WERI-Rb-1 (cell line): ENCODE measurements at regions not wholly inside any gene's neighbourhood (a gene's known extent, or its start where the extent isn't known, plus 50 kb on each side); places are given as distances from the start of the nearest gene placed in this dataset.

Source experiments
- DNase-seq: peaks from one replicate; pipeline ENCODE4 v3.0.0-alpha.2; 2020
- H3K27ac ChIP-seq: fragments of 250-450 bp; sonication (Bioruptor Pico); 2 replicates; pipeline ENCODE4 v1.5.1; 2020; ENCODE audit warnings: mild to moderate bottlenecking, moderate library complexity
- H3K27me3 ChIP-seq: fragments of 250-450 bp; sonication (Bioruptor Pico); 2 replicates; pipeline ENCODE4 v1.5.1; 2021; ENCODE audit warnings: mild to moderate bottlenecking, low read depth, moderate library complexity; ENCODE audit not compliant: insufficient read depth, severe bottlenecking
- H3K36me3 ChIP-seq: fragments of 250-450 bp; sonication (Bioruptor Pico); 2 replicates; pipeline ENCODE4 v1.5.1; 2020; ENCODE audit warnings: mild to moderate bottlenecking, moderate library complexity
- H3K4me3 ChIP-seq: 2 replicates; pipeline ENCODE4 v1.5.1; 2011; ENCODE audit warnings: low read depth, mild to moderate bottlenecking, control low read depth, low read length
- H3K9me3 ChIP-seq: fragments of 250-450 bp; sonication (Bioruptor Pico); 2 replicates; pipeline ENCODE4 v1.5.1; 2021; ENCODE audit warnings: mild to moderate bottlenecking, moderate library complexity; ENCODE audit not compliant: severe bottlenecking
- CTCF ChIP-seq: IDR thresholded peaks from 2 replicates; pipeline ENCODE4 v1.5.1; 2011; ENCODE audit warnings: low read depth, mild to moderate bottlenecking, control low read depth, inconsistent platforms, low read length

GRCh38 chr18:70491734-70492348 is 203.0 kb downstream of the SOCS6 start:
- no peaks in the 10 kb centered on the region for H3K36me3 ChIP-seq
- no peak overlapping the region for H3K4me3 ChIP-seq
- no peak overlapping the region for H3K27ac ChIP-seq
- peak; percentile 49 for DNase-seq
- peak; percentile 69 for TF ChIP-seq CTCF
- no peaks in the 10 kb centered on the region for H3K9me3 ChIP-seq
- no peaks in the 10 kb centered on the region for H3K27me3 ChIP-seq

GRCh38 chr18:70489986-70490933 is 201.4 kb downstream of the SOCS6 start:
- TF ChIP-seq CTCF = peak; percentile 43; the same call in 1 of the 2 replicates
- H3K27me3 ChIP-seq = no peaks in the 10 kb centered on the region
- H3K27ac ChIP-seq = no peak overlapping the region
- peak; percentile 24 for DNase-seq
- H3K4me3 ChIP-seq = no peak overlapping the region
- no peaks in the 10 kb centered on the region for H3K36me3 ChIP-seq
- H3K9me3 ChIP-seq = no peaks in the 10 kb centered on the region

GRCh38 chr18:70489571-70489970 is 200.7 kb downstream of the SOCS6 start:
- DNase-seq = no peak
- Histone ChIP-seq H3K27ac (no peak overlapping the region), H3K4me3 (no peak overlapping the region)

GRCh38 chr18:70469916-70470315 is 181.1 kb downstream of the SOCS6 start:
- peak; percentile 18 for DNase-seq
- Histone ChIP-seq H3K4me3 (no peak overlapping the region), H3K27ac (no peak overlapping the region; the same call in 1 of the 2 replicates)

More at GRCh38 chr18:70489571-70489970, 200.7 kb downstream of the SOCS6 start:
- no peaks in the 10 kb centered on the region for H3K36me3 ChIP-seq
- no peaks in the 10 kb centered on the region for H3K9me3 ChIP-seq
- no peaks in the 10 kb centered on the region for H3K27me3 ChIP-seq
- no peak for TF ChIP-seq CTCF

GRCh38 chr18:70468861-70469547 is 180.2 kb downstream of the SOCS6 start:
- Histone ChIP-seq H3K27me3 (no peaks in the 10 kb centered on the region), H3K9me3 (no peaks in the 10 kb centered on the region), H3K27ac (no peak overlapping the region), H3K36me3 (no peaks in the 10 kb centered on the region), H3K4me3 (no peak overlapping the region)
- DNase-seq = no peak
- TF ChIP-seq CTCF = no peak

More at GRCh38 chr18:70469916-70470315, 181.1 kb downstream of the SOCS6 start:
- Histone ChIP-seq H3K27me3 (no peaks in the 10 kb centered on the region), H3K36me3 (no peaks in the 10 kb centered on the region), H3K9me3 (no peaks in the 10 kb centered on the region)
- TF ChIP-seq CTCF = no peak
